Mesothelial cell of epicardium (in vitro differentiated cells): ENCODE measurements at regions not wholly inside any gene's neighbourhood (a gene's known extent, or its start where the extent isn't known, plus 50 kb on each side); places are given as distances from the start of the nearest gene placed in this dataset.

Experiments used
- DNase-seq, 2 experiments: peaks; one replicate each; pipeline ENCODE4 v3.0.0; 2021; ENCODE audit warnings: low spot score in 2 of 2; ENCODE audit not compliant: unreplicated experiment in 2 of 2
- H3K27ac Mint-ChIP-seq: 2 replicates; pipeline ENCODE4 v1.8.0; 2021; ENCODE audit warnings: mixed read lengths
- H3K27me3 Mint-ChIP-seq: 2 replicates; pipeline ENCODE4 v1.8.0; 2021; ENCODE audit warnings: low read depth, mixed read lengths
- H3K36me3 Mint-ChIP-seq: 2 replicates; pipeline ENCODE4 v1.8.0; 2021; ENCODE audit warnings: mixed read lengths
- H3K4me1 Mint-ChIP-seq: 2 replicates; pipeline ENCODE4 v1.8.0; 2021; ENCODE audit warnings: mixed read lengths
- H3K4me3 Mint-ChIP-seq: 2 replicates; pipeline ENCODE4 v1.8.0; 2021; ENCODE audit warnings: mild to moderate bottlenecking, moderate library complexity, mixed read lengths
- H3K9me3 Mint-ChIP-seq: 2 replicates; pipeline ENCODE4 v1.8.0; 2021; ENCODE audit warnings: mixed read lengths
- TF ChIP-seq, protein P1 (sequence below): fragments of 200-600 bp; sonication (generic); IDR thresholded peaks from one replicate; pipeline ENCODE4 v1.5.0; 2021; ENCODE audit warnings: antibody characterized with exemption; ENCODE audit not compliant: unreplicated experiment

GRCh38 chr4:124132161-124132560 is 580.4 kb downstream of the ANKRD50 start:
- Mint-ChIP-seq H3K27me3 (no peaks in the 10 kb centered on the region), H3K36me3 (peaks cover 24% of the 10 kb centered on the region), H3K9me3 (peaks cover 42% of the 10 kb centered on the region), H3K4me1 (peaks cover 2% of the 10 kb centered on the region), H3K4me3 (no peak overlapping the region), H3K27ac (no peak overlapping the region)
- TF ChIP-seq, protein P1, sequence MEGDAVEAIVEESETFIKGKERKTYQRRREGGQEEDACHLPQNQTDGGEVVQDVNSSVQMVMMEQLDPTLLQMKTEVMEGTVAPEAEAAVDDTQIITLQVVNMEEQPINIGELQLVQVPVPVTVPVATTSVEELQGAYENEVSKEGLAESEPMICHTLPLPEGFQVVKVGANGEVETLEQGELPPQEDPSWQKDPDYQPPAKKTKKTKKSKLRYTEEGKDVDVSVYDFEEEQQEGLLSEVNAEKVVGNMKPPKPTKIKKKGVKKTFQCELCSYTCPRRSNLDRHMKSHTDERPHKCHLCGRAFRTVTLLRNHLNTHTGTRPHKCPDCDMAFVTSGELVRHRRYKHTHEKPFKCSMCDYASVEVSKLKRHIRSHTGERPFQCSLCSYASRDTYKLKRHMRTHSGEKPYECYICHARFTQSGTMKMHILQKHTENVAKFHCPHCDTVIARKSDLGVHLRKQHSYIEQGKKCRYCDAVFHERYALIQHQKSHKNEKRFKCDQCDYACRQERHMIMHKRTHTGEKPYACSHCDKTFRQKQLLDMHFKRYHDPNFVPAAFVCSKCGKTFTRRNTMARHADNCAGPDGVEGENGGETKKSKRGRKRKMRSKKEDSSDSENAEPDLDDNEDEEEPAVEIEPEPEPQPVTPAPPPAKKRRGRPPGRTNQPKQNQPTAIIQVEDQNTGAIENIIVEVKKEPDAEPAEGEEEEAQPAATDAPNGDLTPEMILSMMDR = no peak
- DNase-seq = no peak

DNA sequence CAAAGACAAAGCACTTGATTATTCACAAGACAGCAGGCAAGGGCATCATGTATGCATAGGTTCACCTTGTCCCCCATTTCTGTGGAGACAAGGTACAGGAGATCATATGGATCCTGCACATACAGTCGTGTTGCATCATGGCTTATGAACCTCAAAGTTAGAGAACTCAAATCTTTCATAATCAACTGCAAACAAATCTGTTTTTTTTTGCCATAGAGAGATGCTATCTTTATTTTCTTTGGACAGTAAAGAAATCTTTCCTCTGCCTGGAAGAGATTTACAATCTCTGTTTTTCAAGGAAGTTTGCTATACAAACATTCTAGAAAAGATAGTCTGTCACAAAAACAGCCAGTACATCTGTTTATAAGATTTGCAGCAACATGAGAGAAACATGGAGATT is 578.8 kb downstream of the ANKRD50 start:
- DNase-seq = no peak
- Mint-ChIP-seq H3K4me3 (no peak overlapping the region), H3K4me1 (peaks cover 2% of the 10 kb centered on the region), H3K36me3 (peaks cover 25% of the 10 kb centered on the region), H3K9me3 (peaks cover 50% of the 10 kb centered on the region), H3K27me3 (no peaks in the 10 kb centered on the region), H3K27ac (no peak overlapping the region)
- TF ChIP-seq, protein P1 = no peak

DNA sequence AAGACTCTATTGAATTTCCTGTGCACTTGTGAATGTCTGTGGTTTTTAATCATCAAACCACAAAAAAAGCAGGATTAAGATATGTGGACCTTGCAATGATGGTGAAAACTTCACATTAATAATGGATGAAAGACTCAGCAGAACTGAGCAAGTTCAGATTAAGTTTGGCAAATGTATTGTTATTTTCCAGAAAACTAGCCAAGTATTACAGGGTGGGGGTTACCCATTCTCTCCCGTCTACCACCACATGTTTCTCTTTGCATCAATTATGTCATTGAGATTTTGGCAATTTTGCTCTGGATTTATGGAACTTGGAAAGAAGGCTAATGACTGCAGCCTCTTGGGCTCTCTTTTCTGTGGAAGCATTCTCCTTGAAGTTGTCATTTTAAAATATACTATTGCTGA is 577.1 kb downstream of the ANKRD50 start:
- Mint-ChIP-seq H3K4me1 (peaks cover 2% of the 10 kb centered on the region), H3K27me3 (no peaks in the 10 kb centered on the region), H3K36me3 (peaks cover 21% of the 10 kb centered on the region), H3K27ac (no peak overlapping the region), H3K4me3 (no peak overlapping the region), H3K9me3 (peaks cover 39% of the 10 kb centered on the region)
- DNase-seq = no peak
- TF ChIP-seq, protein P1 = no peak

- Mint-ChIP-seq H3K27ac (no peak overlapping the region), H3K27me3 (no peaks in the 10 kb centered on the region), H3K4me1 (peaks cover 2% of the 10 kb centered on the region), H3K4me3 (no peak overlapping the region), H3K9me3 (peaks cover 26% of the 10 kb centered on the region), H3K36me3 (peaks cover 8% of the 10 kb centered on the region)
- no peak for DNase-seq
- TF ChIP-seq, protein P1 = no peak
These were observed 573.5 kb downstream of the ANKRD50 start for GRCh38 chr4:124139044-124139443.

DNA sequence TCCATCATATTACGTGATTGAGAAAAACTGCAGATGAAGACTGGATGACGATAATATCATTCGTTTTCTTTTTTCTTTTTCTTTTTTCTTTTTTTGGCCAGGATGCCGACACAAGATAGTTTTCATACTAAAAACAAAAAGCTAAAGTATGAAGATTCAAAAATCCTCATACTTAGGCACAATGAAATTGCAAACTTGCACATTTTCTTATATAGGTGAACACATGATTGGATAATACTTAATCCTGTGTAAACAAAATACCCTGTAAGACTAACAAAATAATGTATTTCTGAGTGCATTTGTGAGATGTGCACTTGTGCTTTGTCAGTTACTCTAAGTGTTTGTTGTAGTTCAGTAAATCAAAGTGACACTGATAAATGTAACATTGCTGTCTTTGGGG is 568.9 kb downstream of the ANKRD50 start:
- Mint-ChIP-seq H3K27ac (no peak overlapping the region), H3K4me1 (peaks cover 17% of the 10 kb centered on the region), H3K4me3 (no peak overlapping the region), H3K36me3 (peaks cover 3% of the 10 kb centered on the region), H3K9me3 (peaks cover 10% of the 10 kb centered on the region), H3K27me3 (no peaks in the 10 kb centered on the region)
- DNase-seq = no peak
- TF ChIP-seq, protein P1 = no peak

- no peaks in the 10 kb centered on the region for H3K36me3 Mint-ChIP-seq
- H3K9me3 Mint-ChIP-seq = peaks cover 5% of the 10 kb centered on the region
- TF ChIP-seq, protein P1 = no peak
- no peak for DNase-seq
- no peaks in the 10 kb centered on the region for H3K27me3 Mint-ChIP-seq
- H3K4me1 Mint-ChIP-seq = peaks cover 17% of the 10 kb centered on the region
- peak overlapping the region; percentile 47 for H3K27ac Mint-ChIP-seq
- H3K4me3 Mint-ChIP-seq = no peak overlapping the region
These were observed 568.3 kb downstream of the ANKRD50 start for GRCh38 chr4:124144238-124144654.
